Gastroesophageal sphincter (tissue), 3 donors: ENCODE measurements at regions not wholly inside any gene's neighbourhood (a gene's known extent, or its start where the extent isn't known, plus 50 kb on each side); places are given as distances from the start of the nearest gene placed in this dataset.

Experiments
- EP300 ChIP-seq: sonication (generic); formaldehyde crosslinking; IDR thresholded peaks from one replicate; pipeline ENCODE4 v1.6.1; 2017; ENCODE audit warnings: antibody characterized with exemption, mild to moderate bottlenecking
- POLR2A ChIP-seq, 2 donors: fragments of 450-650 bp; IDR thresholded peaks; one replicate each; pipeline ENCODE4 v1.6.1; 2017; ENCODE audit warnings: antibody characterized with exemption in 2 of 2, mild to moderate bottlenecking in 2 of 2, moderate library complexity in 1 of 2
- TF ChIP-seq, protein P1 (sequence below), 4 experiments: fragments of 200-600 bp in 2 of 4; fragments of 450-650 bp in 2 of 4; sonication (generic) in 1 of 4; IDR thresholded peaks; one replicate each; pipeline ENCODE4 v1.5.1; 2017 to 2019; ENCODE audit warnings: antibody characterized with exemption in 4 of 4, mild to moderate bottlenecking in 2 of 4, moderate library complexity in 2 of 4

DNA sequence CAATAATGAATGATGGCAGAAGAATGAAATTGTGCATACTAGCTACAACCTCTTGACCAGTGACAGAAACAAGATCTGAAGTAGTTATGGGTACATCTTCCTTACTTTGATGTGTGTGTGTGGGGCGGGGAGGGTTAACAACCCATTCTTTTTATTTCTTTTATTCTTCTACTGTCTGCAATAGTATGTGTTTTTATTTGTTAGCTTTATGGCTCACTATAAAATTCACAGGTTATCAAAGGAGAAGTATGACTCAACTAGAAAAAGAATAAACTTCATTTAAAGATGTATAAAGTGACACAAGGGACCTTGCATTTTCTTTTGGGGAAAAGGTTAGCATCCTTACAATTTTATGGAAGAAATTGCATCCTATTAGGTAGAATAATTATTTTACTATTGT lies 430.5 kb downstream of the DAD1 start:
- TF ChIP-seq, protein P1, sequence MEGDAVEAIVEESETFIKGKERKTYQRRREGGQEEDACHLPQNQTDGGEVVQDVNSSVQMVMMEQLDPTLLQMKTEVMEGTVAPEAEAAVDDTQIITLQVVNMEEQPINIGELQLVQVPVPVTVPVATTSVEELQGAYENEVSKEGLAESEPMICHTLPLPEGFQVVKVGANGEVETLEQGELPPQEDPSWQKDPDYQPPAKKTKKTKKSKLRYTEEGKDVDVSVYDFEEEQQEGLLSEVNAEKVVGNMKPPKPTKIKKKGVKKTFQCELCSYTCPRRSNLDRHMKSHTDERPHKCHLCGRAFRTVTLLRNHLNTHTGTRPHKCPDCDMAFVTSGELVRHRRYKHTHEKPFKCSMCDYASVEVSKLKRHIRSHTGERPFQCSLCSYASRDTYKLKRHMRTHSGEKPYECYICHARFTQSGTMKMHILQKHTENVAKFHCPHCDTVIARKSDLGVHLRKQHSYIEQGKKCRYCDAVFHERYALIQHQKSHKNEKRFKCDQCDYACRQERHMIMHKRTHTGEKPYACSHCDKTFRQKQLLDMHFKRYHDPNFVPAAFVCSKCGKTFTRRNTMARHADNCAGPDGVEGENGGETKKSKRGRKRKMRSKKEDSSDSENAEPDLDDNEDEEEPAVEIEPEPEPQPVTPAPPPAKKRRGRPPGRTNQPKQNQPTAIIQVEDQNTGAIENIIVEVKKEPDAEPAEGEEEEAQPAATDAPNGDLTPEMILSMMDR (IDR thresholded peaks at IDR 0.05), result no peak
- TF ChIP-seq EP300 (no peak), POLR2A (IDR thresholded peaks at IDR 0.05) (no peak)
